Vagina (tissue), 2 donors: ENCODE measurements at regions not wholly inside any gene's neighbourhood (a gene's known extent, or its start where the extent isn't known, plus 50 kb on each side); places are given as distances from the start of the nearest gene placed in this dataset.

Experiments
- DNase-seq, 2 donors: peaks; one replicate each; pipeline ENCODE4 v3.0.0-alpha.2; 2017; ENCODE audit errors: extremely low spot score in 2 of 2
- H3K27ac ChIP-seq: fragments of 200-600 bp; sonication (generic); one replicate; pipeline ENCODE4 v1.5.1; 2019
- H3K27me3 ChIP-seq: fragments of 200-600 bp; sonication (generic); one replicate; pipeline ENCODE4 v1.5.1; 2019
- H3K36me3 ChIP-seq, 2 donors: fragments of 200-600 bp; sonication (generic); one replicate each; pipeline ENCODE4 v1.5.1; 2017 to 2019
- H3K4me1 ChIP-seq: fragments of 200-600 bp; sonication (generic); one replicate; pipeline ENCODE4 v1.5.1; 2019
- H3K4me3 ChIP-seq, 2 donors: fragments of 200-600 bp; sonication (generic); 1 replicate in 1 of 2; 2 replicates in 1 of 2; pipeline ENCODE4 v1.5.1; 2016 to 2019
- H3K9me3 ChIP-seq: fragments of 200-600 bp; sonication (generic); one replicate; pipeline ENCODE4 v1.5.1; 2019
- CTCF ChIP-seq, 3 experiments: fragments of 450-650 bp in 2 of 3; fragments of 200-600 bp in 1 of 3; sonication (generic) in 1 of 3; IDR thresholded peaks; one replicate each; pipeline ENCODE4 v1.5.1; 2017 to 2019; ENCODE audit warnings: antibody characterized with exemption in 3 of 3, mild to moderate bottlenecking in 2 of 3, moderate library complexity in 2 of 3
- POLR2A ChIP-seq, 2 donors: fragments of 450-650 bp; IDR thresholded peaks; one replicate each; pipeline ENCODE4 v1.6.1; 2017; ENCODE audit warnings: antibody characterized with exemption in 2 of 2, mild to moderate bottlenecking in 2 of 2, moderate library complexity in 2 of 2
- POLR2AphosphoS5 ChIP-seq, 2 donors: sonication (generic); formaldehyde crosslinking; IDR thresholded peaks; one replicate each; pipeline ENCODE4 v1.9.0; 2017; ENCODE audit warnings: antibody characterized with exemption in 2 of 2, mild to moderate bottlenecking in 2 of 2, low read depth in 1 of 2; ENCODE audit not compliant: insufficient read depth in 1 of 2
- intact Hi-C: fragments of 100-400 bp; cut with DNase I; formaldehyde crosslinking; loops from one replicate; pipeline ENCODE4 v1.15.1; 2023

- H3K27me3 ChIP-seq, result no peaks in the 10 kb centered on the region
- DNase-seq, result no peak
- intact Hi-C loops, result no loop called here
- no peak overlapping the region for H3K4me3 ChIP-seq
- H3K9me3 ChIP-seq, result no peaks in the 10 kb centered on the region
- no peak overlapping the region for H3K27ac ChIP-seq
- no peaks in the 10 kb centered on the region for H3K4me1 ChIP-seq
- H3K36me3 ChIP-seq, result no peaks in the 10 kb centered on the region
- TF ChIP-seq POLR2AphosphoS5 (IDR thresholded peaks at IDR 0.05; ENCODE audit: insufficient read depth in 1 of 2, low read depth in 1 of 2) (no peak), POLR2A (IDR thresholded peaks at IDR 0.05) (no peak), CTCF (IDR thresholded peaks at IDR 0.05) (no peak)
These were observed 556.2 kb downstream of the RFPL4B start for GRCh38 chr6:112903361-112903760.

GRCh38 chr6:112906726-112907125 is 559.6 kb downstream of the RFPL4B start:
- no peaks in the 10 kb centered on the region for H3K27me3 ChIP-seq
- DNase-seq, result no peak
- H3K27ac ChIP-seq, result no peak overlapping the region
- intact Hi-C loops, result no loop called here
- no peaks in the 10 kb centered on the region for H3K36me3 ChIP-seq
- H3K9me3 ChIP-seq, result no peaks in the 10 kb centered on the region
- no peak overlapping the region for H3K4me3 ChIP-seq
- TF ChIP-seq CTCF (IDR thresholded peaks at IDR 0.05), result no peak
- TF ChIP-seq POLR2A (IDR thresholded peaks at IDR 0.05), result no peak
- no peak for TF ChIP-seq POLR2AphosphoS5 (IDR thresholded peaks at IDR 0.05; ENCODE audit: insufficient read depth in 1 of 2, low read depth in 1 of 2)
- no peaks in the 10 kb centered on the region for H3K4me1 ChIP-seq

GRCh38 chr6:112909781-112910180 is 562.7 kb downstream of the RFPL4B start:
- TF ChIP-seq CTCF (IDR thresholded peaks at IDR 0.05) (no peak), POLR2AphosphoS5 (IDR thresholded peaks at IDR 0.05; ENCODE audit: insufficient read depth in 1 of 2, low read depth in 1 of 2) (no peak), POLR2A (IDR thresholded peaks at IDR 0.05) (no peak)
- H3K9me3 ChIP-seq, result no peaks in the 10 kb centered on the region
- no peaks in the 10 kb centered on the region for H3K36me3 ChIP-seq
- no peak overlapping the region for H3K4me3 ChIP-seq
- peaks cover 4% of the 10 kb centered on the region for H3K4me1 ChIP-seq
- DNase-seq, result no peak
- no peak overlapping the region for H3K27ac ChIP-seq
- H3K27me3 ChIP-seq, result no peaks in the 10 kb centered on the region
- intact Hi-C loops, result no loop called here

- H3K27me3 ChIP-seq, result no peaks in the 10 kb centered on the region
- intact Hi-C loops, result no loop called here
- H3K4me3 ChIP-seq, result no peak overlapping the region
- no peaks in the 10 kb centered on the region for H3K36me3 ChIP-seq
- no peak overlapping the region for H3K27ac ChIP-seq
- TF ChIP-seq POLR2AphosphoS5 (IDR thresholded peaks at IDR 0.05; ENCODE audit: insufficient read depth in 1 of 2, low read depth in 1 of 2) (no peak), POLR2A (IDR thresholded peaks at IDR 0.05) (no peak), CTCF (IDR thresholded peaks at IDR 0.05) (no peak)
- peaks cover 4% of the 10 kb centered on the region for H3K4me1 ChIP-seq
- no peak for DNase-seq
- no peaks in the 10 kb centered on the region for H3K9me3 ChIP-seq
These were observed 563.1 kb downstream of the RFPL4B start for GRCh38 chr6:112910256-112910655.

- Histone ChIP-seq H3K27me3 (no peaks in the 10 kb centered on the region), H3K4me1 (peaks cover 4% of the 10 kb centered on the region), H3K27ac (no peak overlapping the region), H3K4me3 (no peak overlapping the region), H3K36me3 (no peaks in the 10 kb centered on the region), H3K9me3 (no peaks in the 10 kb centered on the region)
- TF ChIP-seq POLR2AphosphoS5 (IDR thresholded peaks at IDR 0.05; ENCODE audit: insufficient read depth in 1 of 2, low read depth in 1 of 2), result no peak
- TF ChIP-seq CTCF (IDR thresholded peaks at IDR 0.05), result no peak
- TF ChIP-seq POLR2A (IDR thresholded peaks at IDR 0.05), result no peak
- intact Hi-C loops, result no loop called here
- no peak for DNase-seq
These were observed 564.8 kb downstream of the RFPL4B start for GRCh38 chr6:112911959-112912358.
